HCT116 (cell line): ENCODE measurements at regions not wholly inside any gene's neighbourhood (a gene's known extent, or its start where the extent isn't known, plus 50 kb on each side); places are given as distances from the start of the nearest gene placed in this dataset.

Source experiments
- ATF3 ChIP-seq: IDR thresholded peaks from 2 replicates; pipeline ENCODE4 v1.6.1; 2012
- ELF1 ChIP-seq: IDR thresholded peaks from 2 replicates; pipeline ENCODE4 v1.6.1; 2012; ENCODE audit warnings: low read depth, borderline replicate concordance
- EZH2 ChIP-seq: fragments of 200-600 bp; sonication (generic); IDR thresholded peaks from 2 replicates; pipeline ENCODE4 v1.6.1; 2017; ENCODE audit warnings: antibody characterized with exemption, mixed run types
- MAX ChIP-seq: IDR thresholded peaks from 2 replicates; pipeline ENCODE4 v1.6.1; 2012
- POLR2A ChIP-seq: IDR thresholded peaks from 2 replicates; pipeline ENCODE4 v1.7.0; 2011; ENCODE audit warnings: borderline replicate concordance; ENCODE audit not compliant: insufficient read depth, insufficient read length; ENCODE audit errors: extremely low read depth
- POLR2AphosphoS5 ChIP-seq: IDR thresholded peaks from 2 replicates; pipeline ENCODE4 v1.6.1; 2011; ENCODE audit warnings: mild to moderate bottlenecking, low read depth, low read length, moderate library complexity
- REST ChIP-seq: IDR thresholded peaks from 2 replicates; pipeline ENCODE4 v1.6.1; 2012; ENCODE audit warnings: low read depth
- SIN3A ChIP-seq: IDR thresholded peaks from 2 replicates; pipeline ENCODE4 v1.6.1; 2012; ENCODE audit warnings: low read depth
- SRF ChIP-seq: IDR thresholded peaks from 2 replicates; pipeline ENCODE4 v1.6.1; 2012; ENCODE audit warnings: low read depth
- YY1 ChIP-seq: IDR thresholded peaks from 2 replicates; pipeline ENCODE4 v1.6.1; 2011; ENCODE audit warnings: low read length, low read depth, moderate library complexity, mild to moderate bottlenecking; ENCODE audit not compliant: insufficient replicate concordance; ENCODE audit errors: extremely low read depth
- TF ChIP-seq, protein P1 (sequence below), 3 experiments: fragments of 200-600 bp in 1 of 3; sonication (generic) in 1 of 3; IDR thresholded peaks in 2 of 3; conservative IDR thresholded peaks in 1 of 3; 2 replicates each; pipeline ENCODE4 v1.5.1; 2012 to 2017; ENCODE audit warnings: low read depth in 2 of 3, low read length in 2 of 3, antibody characterized with exemption in 1 of 3, borderline replicate concordance in 1 of 3, control low read depth in 1 of 3, mild to moderate bottlenecking in 1 of 3, mixed read lengths in 1 of 3, mixed run types in 1 of 3, moderate library complexity in 1 of 3; ENCODE audit not compliant: insufficient read depth in 1 of 3
- TF ChIP-seq, protein P2 (sequence below): IDR thresholded peaks from 2 replicates; pipeline ENCODE4 v1.6.1; 2011; ENCODE audit warnings: mild to moderate bottlenecking, low read length, moderate library complexity; ENCODE audit not compliant: insufficient replicate concordance; ENCODE audit errors: extremely low read depth

GRCh38 chr1:104309673-104310072, 560.0 kb downstream of the AMY1C start:
- TF ChIP-seq, protein P1, sequence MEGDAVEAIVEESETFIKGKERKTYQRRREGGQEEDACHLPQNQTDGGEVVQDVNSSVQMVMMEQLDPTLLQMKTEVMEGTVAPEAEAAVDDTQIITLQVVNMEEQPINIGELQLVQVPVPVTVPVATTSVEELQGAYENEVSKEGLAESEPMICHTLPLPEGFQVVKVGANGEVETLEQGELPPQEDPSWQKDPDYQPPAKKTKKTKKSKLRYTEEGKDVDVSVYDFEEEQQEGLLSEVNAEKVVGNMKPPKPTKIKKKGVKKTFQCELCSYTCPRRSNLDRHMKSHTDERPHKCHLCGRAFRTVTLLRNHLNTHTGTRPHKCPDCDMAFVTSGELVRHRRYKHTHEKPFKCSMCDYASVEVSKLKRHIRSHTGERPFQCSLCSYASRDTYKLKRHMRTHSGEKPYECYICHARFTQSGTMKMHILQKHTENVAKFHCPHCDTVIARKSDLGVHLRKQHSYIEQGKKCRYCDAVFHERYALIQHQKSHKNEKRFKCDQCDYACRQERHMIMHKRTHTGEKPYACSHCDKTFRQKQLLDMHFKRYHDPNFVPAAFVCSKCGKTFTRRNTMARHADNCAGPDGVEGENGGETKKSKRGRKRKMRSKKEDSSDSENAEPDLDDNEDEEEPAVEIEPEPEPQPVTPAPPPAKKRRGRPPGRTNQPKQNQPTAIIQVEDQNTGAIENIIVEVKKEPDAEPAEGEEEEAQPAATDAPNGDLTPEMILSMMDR (IDR thresholded peaks at IDR 0.05 in 2 of 3, conservative IDR thresholded peaks at IDR 0.05 in 1 of 3; ENCODE audit: borderline replicate concordance in 1 of 3, insufficient read depth in 1 of 3, low read depth in 2 of 3, low read length in 2 of 3): no peak
- TF ChIP-seq POLR2AphosphoS5 (no peak), ELF1 (no peak), SIN3A (no peak), POLR2A (no peak), EZH2 (no peak), SRF (no peak), ATF3 (no peak), YY1 (no peak), MAX (no peak), REST (no peak)
- TF ChIP-seq, protein P2, sequence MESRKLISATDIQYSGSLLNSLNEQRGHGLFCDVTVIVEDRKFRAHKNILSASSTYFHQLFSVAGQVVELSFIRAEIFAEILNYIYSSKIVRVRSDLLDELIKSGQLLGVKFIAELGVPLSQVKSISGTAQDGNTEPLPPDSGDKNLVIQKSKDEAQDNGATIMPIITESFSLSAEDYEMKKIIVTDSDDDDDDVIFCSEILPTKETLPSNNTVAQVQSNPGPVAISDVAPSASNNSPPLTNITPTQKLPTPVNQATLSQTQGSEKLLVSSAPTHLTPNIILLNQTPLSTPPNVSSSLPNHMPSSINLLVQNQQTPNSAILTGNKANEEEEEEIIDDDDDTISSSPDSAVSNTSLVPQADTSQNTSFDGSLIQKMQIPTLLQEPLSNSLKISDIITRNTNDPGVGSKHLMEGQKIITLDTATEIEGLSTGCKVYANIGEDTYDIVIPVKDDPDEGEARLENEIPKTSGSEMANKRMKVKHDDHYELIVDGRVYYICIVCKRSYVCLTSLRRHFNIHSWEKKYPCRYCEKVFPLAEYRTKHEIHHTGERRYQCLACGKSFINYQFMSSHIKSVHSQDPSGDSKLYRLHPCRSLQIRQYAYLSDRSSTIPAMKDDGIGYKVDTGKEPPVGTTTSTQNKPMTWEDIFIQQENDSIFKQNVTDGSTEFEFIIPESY: no peak
